Stimulated activated naive CD8-positive, alpha-beta T cell treated with anti-CD3 and anti-CD28 coated beads, Interleukin-15, Interleukin-2, amounts not matched to agents 100 U/mL and 50 U/mL, for 24 hours (primary cell): ENCODE measurements at regions not wholly inside any gene's neighbourhood (a gene's known extent, or its start where the extent isn't known, plus 50 kb on each side); places are given as distances from the start of the nearest gene placed in this dataset.
A peak's percentile ranks its signal among the peaks of the same experiment; 100 is the strongest.

Experiments
- ATAC-seq: fragments of 150-1000 bp; cut with Tn5 transposase; one replicate; pipeline ENCODE4 v1.10.0; 2021
- DNase-seq: peaks from one replicate; pipeline ENCODE4 v3.0.0; 2021

- DNase-seq, result no peak
- ATAC-seq, result no peak
Observed at GRCh38 chr13:108156749-108157148, 58.6 kb downstream of the LIG4 start.

- ATAC-seq (no peak), DNase-seq (peak; percentile 60)
Observed at GRCh38 chr13:108155185-108156106, 59.9 kb downstream of the LIG4 start.

- no peak for DNase-seq
- no peak for ATAC-seq
Observed at GRCh38 chr13:108154421-108154858, 60.9 kb downstream of the LIG4 start.

- ATAC-seq, result no peak
- no peak for DNase-seq
Observed at GRCh38 chr13:108146642-108147041, 68.7 kb downstream of the LIG4 start.

- ATAC-seq, result no peak
- DNase-seq, result no peak
Observed at GRCh38 chr13:108142702-108143436, 72.5 kb downstream of the LIG4 start.

GRCh38 chr13:108137176-108137575 is 78.2 kb downstream of the LIG4 start:
- DNase-seq, result no peak
- no peak for ATAC-seq

- DNase-seq (no peak), ATAC-seq (no peak)
Observed at GRCh38 chr13:108127406-108127805, 87.9 kb downstream of the LIG4 start.

- no peak for ATAC-seq
Observed at GRCh38 chr13:108126056-108126455, 89.3 kb downstream of the LIG4 start.

GRCh38 chr13:108121406-108121805 is 93.9 kb downstream of the LIG4 start:
- no peak for ATAC-seq
- no peak for DNase-seq

More at GRCh38 chr13:108126056-108126455, 89.3 kb downstream of the LIG4 start:
- no peak for DNase-seq

GRCh38 chr13:108120856-108121255 is 94.5 kb downstream of the LIG4 start:
- DNase-seq (no peak), ATAC-seq (no peak)

- DNase-seq, result no peak
- no peak for ATAC-seq
Observed at GRCh38 chr13:108120302-108120701, 95.0 kb downstream of the LIG4 start.

GRCh38 chr13:108115738-108116137 is 99.6 kb downstream of the LIG4 start:
- DNase-seq (no peak), ATAC-seq (no peak)

GRCh38 chr13:108113407-108113806 is 101.9 kb downstream of the LIG4 start:
- no peak for DNase-seq
- ATAC-seq, result no peak

- DNase-seq (no peak), ATAC-seq (no peak)
Observed at GRCh38 chr13:108104736-108105135, 110.6 kb downstream of the LIG4 start.

GRCh38 chr13:108102771-108103170 is 112.6 kb downstream of the LIG4 start:
- ATAC-seq (no peak), DNase-seq (no peak)

- DNase-seq (no peak), ATAC-seq (no peak)
Observed at GRCh38 chr13:108096301-108096915, 118.9 kb downstream of the LIG4 start.

GRCh38 chr13:108095036-108095435 is 120.3 kb downstream of the LIG4 start:
- DNase-seq (no peak), ATAC-seq (no peak)

- ATAC-seq (no peak), DNase-seq (no peak)
Observed at GRCh38 chr13:108093616-108094015, 121.7 kb downstream of the LIG4 start.

- DNase-seq (no peak), ATAC-seq (no peak)
Observed at GRCh38 chr13:108087810-108088209, 127.5 kb downstream of the LIG4 start.

- ATAC-seq (no peak), DNase-seq (no peak)
Observed at GRCh38 chr13:108086678-108087077, 128.7 kb downstream of the LIG4 start.

- DNase-seq, result no peak
- ATAC-seq, result no peak
Observed at GRCh38 chr13:108084840-108085239, 130.5 kb downstream of the LIG4 start.

GRCh38 chr13:108083056-108083455 is 132.3 kb downstream of the LIG4 start:
- no peak for ATAC-seq
- DNase-seq, result no peak

GRCh38 chr13:108082481-108082880 is 132.9 kb downstream of the LIG4 start:
- no peak for DNase-seq
- ATAC-seq, result no peak
